Endothelial cell of umbilical vein (primary cell): ENCODE measurements at regions not wholly inside any gene's neighbourhood (a gene's known extent, or its start where the extent isn't known, plus 50 kb on each side); places are given as distances from the start of the nearest gene placed in this dataset.
"Not testable (repeated sequence)": the region's sequence is repeated elsewhere in the genome, so short reads cannot be mapped to it uniquely, and the experiment has no call there.

ENCODE experiments used
- BruUV-seq: library from RNA; stranded (reverse); fragments of 400-500 nt; replicated peaks from 2 replicates; lab custom pipeline; 2021; lab: Mats Ljungman, UMichigan
- CTCF ChIA-PET: fragments of 300-600, 350-600 bp; sonication (Branson Sonifier 250); formaldehyde crosslinking; loops from one replicate; lab custom pipeline; 2021; ENCODE audit warnings: antibody characterized with exemption, inconsistent platforms; lab: Charles Lee
- POLR2A ChIA-PET: fragments of 300-600, 350-600 bp; sonication (Branson Sonifier 250); formaldehyde crosslinking; loops from one replicate; lab custom pipeline; 2021; ENCODE audit warnings: antibody characterized with exemption, inconsistent platforms; lab: Charles Lee
- DNase-seq: peaks from one replicate; pipeline ENCODE4 v3.0.0-alpha.2; 2011; ENCODE audit warnings: low read depth, low spot score
- FAIRE-seq: peaks from 2 replicates; lab custom pipeline; 2011; peaks lifted over from hg19 to GRCh38; lab: Jason Lieb, UNC
- H2AFZ ChIP-seq: 2 replicates; pipeline ENCODE4 v1.6.0; 2012; ENCODE audit warnings: low read depth, low read length, control low read depth, inconsistent platforms
- H3K27ac ChIP-seq: 2 replicates; pipeline ENCODE4 v1.5.1; 2011; ENCODE audit warnings: low read depth, mild to moderate bottlenecking, control low read depth, low read length, moderate library complexity; ENCODE audit not compliant: insufficient read depth
- H3K27me3 ChIP-seq, 2 experiments: 2 replicates each; pipeline versions ENCODE4 v1.6.0 to v1.6.1; 2011; ENCODE audit warnings: low read length in 2 of 2, mixed read lengths in 1 of 2; ENCODE audit not compliant: control insufficient read depth in 2 of 2, insufficient read depth in 2 of 2
- H3K36me3 ChIP-seq, 2 experiments: 2 replicates in 1 of 2; 3 replicates in 1 of 2; pipeline ENCODE4 v1.5.1; 2011; ENCODE audit warnings: low read length in 2 of 2, mild to moderate bottlenecking in 1 of 2, moderate library complexity in 1 of 2; ENCODE audit not compliant: control insufficient read depth in 2 of 2, insufficient read depth in 2 of 2; ENCODE audit errors: extremely low read depth in 1 of 2
- H3K4me1 ChIP-seq: 3 replicates; pipeline ENCODE4 v1.5.1; 2011; ENCODE audit warnings: mild to moderate bottlenecking, low read length; ENCODE audit not compliant: control insufficient read depth, insufficient read depth; ENCODE audit errors: extremely low read depth
- H3K4me2 ChIP-seq: 2 replicates; pipeline ENCODE4 v1.6.1; 2011; ENCODE audit warnings: low read length, control low read depth, mixed read lengths; ENCODE audit not compliant: insufficient read depth
- H3K4me3 ChIP-seq, 3 experiments: fragments of 200-600 bp in 1 of 3; sonication (generic), shearing (Covaris generic) in 1 of 3; replicated peaks in 1 of 3; 2 replicates each; pipeline ENCODE4 v1.5.1; 2011 to 2016; ENCODE audit warnings: control low read depth in 3 of 3, low read length in 3 of 3, mild to moderate bottlenecking in 2 of 3, inconsistent platforms in 1 of 3, low read depth in 1 of 3, moderate library complexity in 1 of 3; ENCODE audit not compliant: insufficient read depth in 1 of 3
- H3K79me2 ChIP-seq: 2 replicates; pipeline ENCODE4 v1.6.0; 2012; ENCODE audit warnings: low read length, inconsistent platforms; ENCODE audit not compliant: control insufficient read depth, insufficient read depth
- H3K9ac ChIP-seq: replicated peaks from 2 replicates; pipeline ENCODE3; 2011; ENCODE audit warnings: low read length, control low read depth; ENCODE audit not compliant: insufficient read depth; ENCODE audit errors: extremely low read depth
- H3K9me1 ChIP-seq: replicated peaks from 3 replicates; pipeline ENCODE4 v1.6.0; 2011; ENCODE audit warnings: mild to moderate bottlenecking, low read length; ENCODE audit not compliant: control insufficient read depth, insufficient read depth; ENCODE audit errors: extremely low read depth
- H3K9me3 ChIP-seq: replicated peaks from 2 replicates; pipeline ENCODE4 v1.5.1; 2012; ENCODE audit warnings: low read length, inconsistent platforms; ENCODE audit not compliant: control insufficient read depth, insufficient read depth
- H4K20me1 ChIP-seq: replicated peaks from 2 replicates; pipeline ENCODE3; 2011; ENCODE audit warnings: mild to moderate bottlenecking, low read length; ENCODE audit not compliant: control insufficient read depth, insufficient read depth; ENCODE audit errors: extremely low read depth
- EZH2 ChIP-seq: IDR thresholded peaks from 2 replicates; pipeline ENCODE4 v1.6.1; 2012; ENCODE audit warnings: borderline replicate concordance, low read depth, mild to moderate bottlenecking, moderate library complexity, low read length, inconsistent platforms; ENCODE audit not compliant: severe bottlenecking
- FOS ChIP-seq: IDR thresholded peaks from 2 replicates; pipeline ENCODE4 v1.6.1; 2011; ENCODE audit warnings: mild to moderate bottlenecking, low read length, moderate library complexity, borderline replicate concordance; ENCODE audit not compliant: insufficient read depth
- GATA2 ChIP-seq: IDR thresholded peaks from 2 replicates; pipeline ENCODE4 v1.7.0; 2011; ENCODE audit warnings: low read depth, mild to moderate bottlenecking, moderate library complexity, mixed read lengths, low read length; ENCODE audit not compliant: insufficient read length, insufficient read depth
- JUN ChIP-seq: IDR thresholded peaks from 2 replicates; pipeline ENCODE4 v1.6.1; 2011; ENCODE audit warnings: borderline replicate concordance, low read depth; ENCODE audit not compliant: insufficient read length, insufficient read depth
- POLR2A ChIP-seq: IDR thresholded peaks from 2 replicates; pipeline ENCODE4 v1.6.1; 2012; ENCODE audit warnings: low read depth, mild to moderate bottlenecking, control low read depth, low read length
- POLR2AphosphoS5 ChIP-seq: IDR thresholded peaks from 2 replicates; pipeline ENCODE4 v1.6.1; 2012; ENCODE audit warnings: low read depth, mild to moderate bottlenecking, control low read depth, low read length, moderate library complexity; ENCODE audit not compliant: insufficient read depth
- dilution Hi-C: fragments of 300-500 bp; cut with MboI; formaldehyde crosslinking; loops from one replicate; pipeline ENCODE4 v1.15.0; 2019; ENCODE audit warnings: low sequenced_read_pairs; ENCODE audit not compliant: extremely low pct_ligation_motif_present
- intact Hi-C: fragments of 100-400 bp; cut with micrococcal nuclease; formaldehyde crosslinking; loops from one replicate; pipeline ENCODE4 v1.10.0; 2022

GRCh38 chr14:66013607-66014006 lies 472.6 kb upstream of the CCDC196 start:
- FAIRE-seq, H3K4me1 ChIP-seq, H3K79me2 ChIP-seq, DNase-seq, H3K4me3 ChIP-seq, H3K9me1 ChIP-seq, H3K36me3 ChIP-seq, H2AFZ ChIP-seq, POLR2A ChIA-PET, CTCF ChIA-PET, H3K27me3 ChIP-seq, H3K27ac ChIP-seq, intact Hi-C loops, H4K20me1 ChIP-seq, H3K9me3 ChIP-seq, BruUV-seq, H3K4me2 ChIP-seq, dilution Hi-C loops, H3K9ac ChIP-seq: not testable (repeated sequence)

- Histone ChIP-seq H3K9ac (no peak overlapping the region), H3K79me2 (no peaks in the 10 kb centered on the region), H3K27me3 (no peaks in the 10 kb centered on the region), H3K36me3 (no peaks in the 10 kb centered on the region), H3K4me3 (no peak overlapping the region), H3K27ac (no peak overlapping the region), H3K4me1 (no peaks in the 10 kb centered on the region), H3K4me2 (no peak overlapping the region), H2AFZ (no peak overlapping the region), H3K9me3 (no peaks in the 10 kb centered on the region), H3K9me1 (no peaks in the 10 kb centered on the region), H4K20me1 (no peaks in the 10 kb centered on the region)
- BruUV-seq = no TSS peak
- TF ChIP-seq FOS (no peak), GATA2 (no peak), JUN (no peak), EZH2 (no peak), POLR2AphosphoS5 (no peak), POLR2A (no peak)
- no peak for DNase-seq
- dilution Hi-C loops (no loop called here), intact Hi-C loops (no loop called here)
- POLR2A ChIA-PET = no interaction called here
- no peak for FAIRE-seq
- CTCF ChIA-PET = no interaction called here
Observed at GRCh38 chr14:66015071-66015780, 470.9 kb upstream of the CCDC196 start.
